SKM-1 treated with dmso at 0.1 percent for 144 hours (cell line): ENCODE measurements at regions not wholly inside any gene's neighbourhood (a gene's known extent, or its start where the extent isn't known, plus 50 kb on each side); places are given as distances from the start of the nearest gene placed in this dataset.
A peak's percentile ranks its signal among the peaks of the same experiment; 100 is the strongest.

Source experiments
- DNase-seq: peaks from one replicate; lab custom pipeline; 2025; ENCODE audit not compliant: unreplicated experiment; lab: John Stamatoyannopoulos, UW

GRCh38 chr20:62561948-62562347 is 80.4 kb upstream of the SLCO4A1 start:
- no peak for DNase-seq

GRCh38 chr20:62562831-62563230 is 79.5 kb upstream of the SLCO4A1 start:
- DNase-seq, result no peak

- DNase-seq, result no peak
These were observed 78.7 kb upstream of the SLCO4A1 start for GRCh38 chr20:62563561-62563960.

GRCh38 chr20:62564456-62565245 is 77.7 kb upstream of the SLCO4A1 start:
- DNase-seq, result no peak

DNA sequence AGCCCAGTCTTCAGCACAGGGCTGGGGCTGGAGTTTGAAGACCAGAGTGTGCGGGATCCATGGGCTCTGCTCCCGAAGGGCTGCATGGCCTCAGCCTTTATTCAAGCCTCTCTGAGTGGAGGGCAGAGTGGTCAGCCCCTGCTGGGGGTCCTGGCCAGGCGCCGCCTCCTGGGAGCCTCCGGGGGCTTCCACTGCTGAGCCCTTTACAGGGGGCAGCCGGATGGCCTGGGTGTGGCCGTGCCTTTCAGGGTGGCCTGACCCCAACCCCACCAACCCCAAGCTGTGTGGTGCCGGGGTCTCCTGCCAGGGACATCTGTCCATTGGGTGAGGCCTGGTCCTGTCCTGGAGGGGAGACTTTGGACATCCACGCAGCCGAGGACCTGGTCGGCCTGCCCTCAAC is 76.0 kb upstream of the SLCO4A1 start:
- DNase-seq, result no peak

GRCh38 chr20:62566771-62567170 is 75.5 kb upstream of the SLCO4A1 start:
- no peak for DNase-seq

DNA sequence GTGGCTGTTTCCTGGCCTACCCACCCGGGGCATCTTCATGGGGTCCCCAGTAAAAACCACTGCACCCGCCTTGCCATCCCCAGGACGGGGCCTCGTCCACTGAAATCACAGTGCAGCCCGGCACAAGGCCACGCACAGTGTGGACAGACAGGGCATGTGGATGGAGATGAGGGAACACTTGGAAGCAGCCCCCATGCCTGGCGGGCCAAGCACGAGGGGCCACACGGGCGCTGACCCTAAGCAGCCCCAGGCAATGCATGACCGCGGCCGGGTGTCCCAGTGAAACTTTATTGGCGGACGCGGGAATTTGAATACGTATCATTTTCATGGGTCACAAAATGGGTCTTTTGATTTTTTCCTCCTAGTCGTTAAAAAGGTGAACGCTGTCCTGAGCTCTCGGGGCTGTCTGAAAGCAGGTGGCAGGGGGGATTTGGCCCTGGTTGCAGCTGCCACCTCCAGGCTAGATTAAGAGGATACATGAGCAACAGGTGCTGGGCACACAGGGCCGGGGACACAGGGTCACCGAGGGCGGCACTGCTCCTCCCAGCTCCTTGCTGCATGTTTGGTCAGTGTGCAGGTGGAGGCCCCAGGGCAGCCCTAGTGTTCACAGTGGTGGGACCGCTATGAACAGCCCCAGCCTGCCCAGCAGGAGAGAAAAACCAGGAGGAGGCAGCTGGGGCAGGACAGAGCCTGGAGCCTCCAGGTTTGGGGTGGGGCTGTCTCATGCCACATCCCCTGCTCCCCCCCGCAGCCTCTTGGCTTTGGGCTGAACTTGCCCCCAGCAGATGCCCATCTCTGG is 74.9 kb upstream of the SLCO4A1 start:
- no peak for DNase-seq

DNA sequence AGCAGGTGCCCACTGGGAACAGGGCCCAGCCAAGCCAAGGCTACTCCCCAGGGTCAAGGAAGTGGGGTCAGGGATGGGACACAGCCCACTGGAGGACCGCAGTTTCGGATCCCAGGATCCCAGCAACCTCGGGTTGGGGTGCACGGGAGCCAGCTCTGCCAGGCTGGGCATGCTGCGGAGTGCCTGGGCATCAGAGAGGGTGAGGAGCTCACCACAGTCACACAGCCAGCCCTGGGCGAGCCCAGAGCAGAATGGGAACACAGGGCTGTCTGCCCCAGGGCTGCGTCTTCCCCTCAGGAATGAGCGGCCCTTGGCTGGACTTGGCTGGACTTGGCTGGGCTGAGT is 74.3 kb upstream of the SLCO4A1 start:
- no peak for DNase-seq

- DNase-seq, result no peak
These were observed 72.7 kb upstream of the SLCO4A1 start for GRCh38 chr20:62569615-62570014.

- no peak for DNase-seq
These were observed 71.9 kb upstream of the SLCO4A1 start for GRCh38 chr20:62570403-62570802.

- DNase-seq, result no peak
These were observed 71.2 kb upstream of the SLCO4A1 start for GRCh38 chr20:62570897-62571668.

DNA sequence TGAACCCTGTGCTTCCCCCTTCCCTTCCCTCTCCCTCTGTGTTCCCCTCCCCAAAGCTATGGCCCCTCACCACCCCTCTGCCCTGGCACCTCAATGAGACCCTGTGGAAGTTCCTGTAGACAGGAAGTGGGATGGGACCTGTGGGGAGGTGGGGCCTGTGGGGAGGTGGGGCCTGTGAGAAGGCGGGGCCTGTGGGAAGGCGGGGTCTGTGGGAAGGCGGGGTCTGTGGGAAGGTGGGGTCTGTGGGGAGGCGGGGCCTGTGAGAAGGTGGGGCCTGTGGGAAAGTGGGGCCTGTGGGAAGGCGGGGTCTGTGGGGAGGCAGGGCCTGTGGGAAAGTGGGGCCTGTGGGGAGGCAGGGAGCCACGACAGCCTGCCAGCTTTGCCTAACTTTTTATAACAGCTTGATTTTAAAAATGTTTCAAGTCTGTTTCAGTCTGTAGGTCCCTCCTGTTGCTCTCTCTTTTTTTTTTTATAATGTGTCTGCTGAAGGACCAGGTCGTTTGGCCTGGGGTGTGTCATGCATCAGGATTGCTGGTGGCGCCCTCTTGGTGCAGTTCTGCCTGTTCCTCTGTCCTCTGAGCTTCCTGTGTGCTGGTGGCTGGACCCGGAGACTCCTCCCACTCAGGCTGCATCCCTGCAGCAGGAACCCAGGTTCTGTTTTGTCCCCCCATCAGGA is 70.5 kb upstream of the SLCO4A1 start:
- DNase-seq, result peak; percentile 54

- no peak for DNase-seq
These were observed 69.3 kb upstream of the SLCO4A1 start for GRCh38 chr20:62572980-62573379.

DNA sequence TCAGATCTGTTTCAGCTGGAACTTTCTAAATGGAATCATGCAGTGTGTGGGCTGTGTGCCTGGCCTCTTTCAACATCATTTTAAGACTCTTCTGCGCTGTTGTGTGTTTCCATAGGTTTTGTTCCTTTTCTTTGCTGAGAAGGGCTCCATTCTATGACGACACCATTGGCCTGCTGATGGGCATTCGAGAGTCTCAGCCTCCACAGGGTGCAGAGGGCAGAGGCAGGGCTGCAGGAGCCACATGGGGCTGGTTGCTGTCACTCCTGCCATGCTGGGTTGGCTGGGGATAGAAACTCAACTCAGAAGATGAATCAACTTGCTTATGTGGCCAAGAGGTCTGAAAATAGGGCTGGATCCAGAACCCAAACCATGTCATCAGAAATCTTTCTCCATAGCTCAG is 68.5 kb upstream of the SLCO4A1 start:
- no peak for DNase-seq

- no peak for DNase-seq
These were observed 67.9 kb upstream of the SLCO4A1 start for GRCh38 chr20:62574230-62574993.

- DNase-seq, result no peak
These were observed 66.2 kb upstream of the SLCO4A1 start for GRCh38 chr20:62575976-62576722.

DNA sequence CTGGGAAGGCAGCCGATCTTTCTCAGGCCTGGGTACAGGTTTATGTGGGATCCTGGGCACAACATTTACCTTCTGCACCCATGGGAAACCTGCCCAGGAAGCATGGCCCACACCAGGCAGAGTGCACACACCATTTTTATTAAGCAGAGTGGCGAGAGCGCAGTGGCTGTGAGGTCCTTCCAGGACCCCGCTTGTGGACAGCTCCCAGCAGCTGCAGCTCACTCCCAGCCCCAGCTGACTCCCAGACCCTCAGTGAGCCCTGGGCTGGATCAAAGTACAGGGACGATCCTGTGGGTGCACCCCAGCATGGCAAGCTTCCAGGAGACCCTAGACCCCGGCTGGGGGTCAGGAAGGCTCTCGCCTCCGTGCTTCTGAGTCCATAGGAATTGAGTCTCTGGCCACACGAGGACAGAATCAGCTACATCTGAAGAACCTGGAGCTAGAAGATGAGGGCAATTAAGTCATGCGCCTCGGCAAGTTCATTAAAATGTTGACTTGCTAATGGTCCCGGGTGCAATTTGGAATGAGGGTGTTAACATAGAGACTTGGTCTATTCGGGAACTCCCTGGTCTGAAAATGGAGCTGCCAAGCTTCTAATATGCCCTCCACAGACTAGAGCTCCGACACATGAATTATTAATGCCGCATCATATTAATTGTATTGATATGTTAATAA is 65.4 kb upstream of the SLCO4A1 start:
- no peak for DNase-seq

DNA sequence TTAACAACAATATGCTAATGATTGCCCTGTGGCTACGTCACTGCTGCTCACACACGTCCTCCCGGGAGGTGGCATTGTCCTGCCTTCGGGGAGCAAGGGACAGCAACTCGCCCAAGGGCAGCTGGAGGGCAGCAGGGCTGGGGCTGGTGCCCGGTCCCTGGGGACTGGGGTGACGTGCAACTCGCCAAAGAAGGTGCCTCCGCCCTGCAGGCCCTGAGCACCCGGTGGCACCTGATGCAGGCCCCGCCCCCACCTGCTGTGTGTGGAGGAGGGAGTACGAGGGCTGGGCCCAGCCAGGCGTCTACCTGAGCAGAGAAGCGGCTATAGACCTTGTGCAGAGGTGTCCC is 64.8 kb upstream of the SLCO4A1 start:
- no peak for DNase-seq

DNA sequence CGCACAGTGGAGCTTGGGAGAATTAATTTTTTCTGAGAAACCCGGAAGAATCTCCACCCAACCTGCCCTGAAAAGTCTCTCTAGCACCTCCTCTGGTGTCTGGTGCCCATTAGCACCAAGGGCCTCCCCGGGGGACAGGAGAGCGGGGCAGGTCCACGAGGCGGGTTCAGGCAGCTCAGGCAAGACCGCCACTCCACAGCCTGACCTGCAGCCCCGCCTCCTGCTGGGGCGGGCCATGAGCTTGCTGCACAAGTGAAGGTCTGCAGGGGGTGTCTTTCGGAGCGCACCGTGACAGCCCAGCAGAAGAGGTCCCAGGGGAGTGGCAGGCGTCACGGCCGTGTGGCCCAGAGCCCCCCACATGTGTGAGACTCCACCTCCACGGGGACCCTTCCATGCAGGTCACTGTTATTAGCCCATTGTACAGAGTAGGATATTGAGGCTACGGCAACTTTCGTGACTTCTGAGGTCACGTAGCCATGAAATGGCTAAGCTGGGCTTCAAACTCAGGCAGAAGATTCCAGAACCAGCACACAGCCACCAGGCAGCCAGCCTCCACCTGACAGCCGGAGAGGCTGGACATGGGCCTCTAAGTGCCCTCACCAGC is 63.9 kb upstream of the SLCO4A1 start:
- no peak for DNase-seq
